HG02763 (cell line): ENCODE measurements at regions not wholly inside any gene's neighbourhood (a gene's known extent, or its start where the extent isn't known, plus 50 kb on each side); places are given as distances from the start of the nearest gene placed in this dataset.

Experiments
- ATAC-seq: cut with Tn5 transposase; IDR thresholded peaks from one replicate; pipeline ENCODE4 v1.9.1; 2021; ENCODE audit warnings: mild to moderate bottlenecking, moderate library complexity; ENCODE audit not compliant: unreplicated experiment

- no peak for ATAC-seq
These were observed 898.7 kb downstream of the TMEM182 start for GRCh38 chr2:103660519-103660918.

DNA sequence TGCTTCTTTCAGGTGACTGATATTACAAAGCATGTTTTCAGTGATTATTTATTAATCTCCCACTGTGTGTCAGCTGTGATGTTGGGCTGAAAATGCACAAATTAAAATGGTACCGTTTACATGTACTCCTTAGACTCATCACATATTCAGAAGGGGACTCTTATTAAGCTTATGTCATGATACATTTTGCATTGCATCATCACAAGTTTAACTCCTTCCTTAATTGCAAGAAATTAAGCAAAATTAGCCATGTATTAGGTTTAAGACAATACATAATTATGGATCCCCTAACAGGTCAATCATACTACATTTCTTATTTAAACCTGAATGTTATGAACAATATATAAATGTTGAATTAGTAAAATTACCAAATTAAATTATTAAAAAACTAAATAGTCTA, 899.1 kb downstream of the TMEM182 start:
- no peak for ATAC-seq

GRCh38 chr2:103664690-103665089, 902.9 kb downstream of the TMEM182 start:
- ATAC-seq: no peak

GRCh38 chr2:103667335-103667884, 905.6 kb downstream of the TMEM182 start:
- no peak for ATAC-seq

GRCh38 chr2:103669531-103669930, 907.7 kb downstream of the TMEM182 start:
- ATAC-seq: no peak
